Vagina (tissue), 2 donors: ENCODE measurements at regions not wholly inside any gene's neighbourhood (a gene's known extent, or its start where the extent isn't known, plus 50 kb on each side); places are given as distances from the start of the nearest gene placed in this dataset. TPM values are rescaled to one million over a fixed set of nuclear protein-coding genes. Genes with fewer than 3 reads are reported as not detected.

ENCODE experiments used
- DNase-seq, 2 donors: peaks; one replicate each; pipeline ENCODE4 v3.0.0-alpha.2; 2017; ENCODE audit errors: extremely low spot score in 2 of 2
- H3K27ac ChIP-seq: fragments of 200-600 bp; sonication (generic); one replicate; pipeline ENCODE4 v1.5.1; 2019
- H3K27me3 ChIP-seq: fragments of 200-600 bp; sonication (generic); one replicate; pipeline ENCODE4 v1.5.1; 2019
- H3K36me3 ChIP-seq, 2 donors: fragments of 200-600 bp; sonication (generic); one replicate each; pipeline ENCODE4 v1.5.1; 2017 to 2019
- H3K4me1 ChIP-seq: fragments of 200-600 bp; sonication (generic); one replicate; pipeline ENCODE4 v1.5.1; 2019
- H3K4me3 ChIP-seq, 2 donors: fragments of 200-600 bp; sonication (generic); 1 replicate in 1 of 2; 2 replicates in 1 of 2; pipeline ENCODE4 v1.5.1; 2016 to 2019
- H3K9me3 ChIP-seq: fragments of 200-600 bp; sonication (generic); one replicate; pipeline ENCODE4 v1.5.1; 2019
- CTCF ChIP-seq, 3 experiments: fragments of 450-650 bp in 2 of 3; fragments of 200-600 bp in 1 of 3; sonication (generic) in 1 of 3; IDR thresholded peaks; one replicate each; pipeline ENCODE4 v1.5.1; 2017 to 2019; ENCODE audit warnings: antibody characterized with exemption in 3 of 3, mild to moderate bottlenecking in 2 of 3, moderate library complexity in 2 of 3
- POLR2A ChIP-seq, 2 donors: fragments of 450-650 bp; IDR thresholded peaks; one replicate each; pipeline ENCODE4 v1.6.1; 2017; ENCODE audit warnings: antibody characterized with exemption in 2 of 2, mild to moderate bottlenecking in 2 of 2, moderate library complexity in 2 of 2
- POLR2AphosphoS5 ChIP-seq, 2 donors: sonication (generic); formaldehyde crosslinking; IDR thresholded peaks; one replicate each; pipeline ENCODE4 v1.9.0; 2017; ENCODE audit warnings: antibody characterized with exemption in 2 of 2, mild to moderate bottlenecking in 2 of 2, low read depth in 1 of 2; ENCODE audit not compliant: insufficient read depth in 1 of 2
- intact Hi-C: fragments of 100-400 bp; cut with DNase I; formaldehyde crosslinking; loops from one replicate; pipeline ENCODE4 v1.15.1; 2023
- small RNA-seq: library from RNA; depleted of rRNA; stranded (forward); fragments of <200 nt; gene quantifications from one replicate; pipeline ENCODE3, GENCODE V24; 2016

GRCh38 chr7:54485044-54485443 is 57.1 kb upstream of the VSTM2A start:
- H3K4me3 ChIP-seq = no peak overlapping the region
- intact Hi-C loops = no loop called here
- H3K27me3 ChIP-seq = no peaks in the 10 kb centered on the region
- no peak for DNase-seq
- no peaks in the 10 kb centered on the region for H3K36me3 ChIP-seq
- H3K4me1 ChIP-seq = no peaks in the 10 kb centered on the region
- no peak overlapping the region for H3K27ac ChIP-seq
- no peak for TF ChIP-seq CTCF (IDR thresholded peaks at IDR 0.05)
- no peak for TF ChIP-seq POLR2AphosphoS5 (IDR thresholded peaks at IDR 0.05; ENCODE audit: insufficient read depth in 1 of 2, low read depth in 1 of 2)
- TF ChIP-seq POLR2A (IDR thresholded peaks at IDR 0.05) = no peak
- no peaks in the 10 kb centered on the region for H3K9me3 ChIP-seq

Small RNA genes in the stretch of these regions (small RNA-seq; reads per million reads assigned to genes)
- gene AC074348.1 (not detected), gene RNU2-29P (not detected)
